ENCODE measurements at regions not wholly inside any gene's neighbourhood (a gene's known extent, or its start where the extent isn't known, plus 50 kb on each side); places are given as distances from the start of the nearest gene placed in this dataset.
"Not testable (repeated sequence)": the region's sequence is repeated elsewhere in the genome, so short reads cannot be mapped to it uniquely, and the experiment has no call there.

DNA sequence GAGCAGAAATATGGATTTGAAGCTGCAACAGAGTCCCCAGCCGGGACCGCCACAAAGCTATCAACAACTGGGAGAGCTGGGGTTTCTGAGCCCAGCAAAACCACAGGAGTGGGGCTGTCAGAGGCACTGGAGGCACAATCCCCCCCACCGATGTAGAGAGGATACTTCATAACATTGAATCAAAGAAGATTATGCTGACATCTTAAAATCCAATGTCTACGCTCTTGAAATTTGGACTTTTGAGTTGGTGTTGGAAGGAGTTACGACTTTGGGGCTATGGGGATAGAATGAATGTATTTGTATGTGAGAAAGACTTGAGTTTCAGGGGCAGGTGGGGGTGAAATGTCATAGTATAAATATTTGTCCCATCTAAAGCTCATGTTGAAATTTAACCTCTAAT, 1121.6 kb upstream of the CDH8 start:
- no peak for DNase-seq (ENCODE audit: low read depth in 2 of 2)

DNA sequence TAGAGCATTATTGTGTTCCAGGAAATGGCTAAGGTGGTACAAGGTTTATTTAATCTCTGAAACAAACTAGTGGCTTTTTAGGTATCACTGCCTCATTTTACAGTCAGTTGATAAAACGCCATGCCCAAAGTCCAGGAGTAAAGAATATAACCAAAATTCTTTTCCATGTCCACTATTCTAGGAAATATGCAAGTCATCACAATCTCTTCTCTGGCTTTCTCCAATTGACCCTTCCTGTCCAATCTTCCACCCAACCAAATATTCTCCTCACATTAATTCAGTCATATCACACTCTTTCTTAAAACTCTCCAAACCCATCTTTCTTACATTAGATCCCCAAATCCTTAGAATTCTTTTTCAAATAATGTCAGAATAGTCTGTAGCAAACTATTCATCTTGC, 1110.0 kb upstream of the CDH8 start:
- no peak for DNase-seq (ENCODE audit: low read depth in 2 of 2)

DNA sequence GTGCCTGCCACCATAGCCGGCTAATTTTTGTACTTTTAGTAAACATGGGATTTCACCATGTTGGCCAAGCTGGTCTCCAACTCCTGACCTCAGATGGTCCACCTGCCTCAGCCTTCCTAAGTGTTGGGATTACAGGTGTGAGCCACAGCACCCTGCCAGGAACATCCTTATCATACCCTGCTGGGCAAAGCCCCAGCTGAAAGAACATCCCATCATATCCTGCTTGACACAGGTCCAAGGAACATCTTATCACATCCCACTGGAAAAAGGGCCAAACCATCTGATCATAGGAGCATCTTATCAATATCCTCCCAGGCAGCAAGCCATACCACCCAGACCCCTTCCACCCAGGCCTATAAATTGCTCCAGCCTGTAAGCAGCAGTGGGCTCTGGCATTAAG, 1109.2 kb upstream of the CDH8 start:
- no peak for DNase-seq (ENCODE audit: low read depth in 2 of 2)

DNA sequence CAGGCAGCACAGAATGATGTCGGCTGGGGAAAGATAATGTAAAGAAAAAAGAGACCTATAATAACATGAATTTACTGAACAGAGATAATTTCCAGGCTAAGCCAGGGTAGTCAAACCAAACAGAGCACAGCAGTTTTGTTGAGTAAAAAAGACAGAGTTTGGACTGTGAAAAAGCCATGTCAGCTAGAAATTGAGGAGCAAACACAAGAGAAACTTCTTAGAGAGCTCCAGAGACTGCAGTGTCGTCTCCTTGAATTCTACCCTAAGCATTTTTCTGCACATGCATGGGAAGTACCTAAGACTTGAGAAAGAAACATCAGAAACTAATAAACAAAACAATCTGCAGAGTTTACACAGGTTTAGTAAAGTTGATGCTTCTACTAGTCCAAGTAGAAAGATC, 1098.8 kb upstream of the CDH8 start:
- no peak for DNase-seq (ENCODE audit: low read depth in 2 of 2)

DNA sequence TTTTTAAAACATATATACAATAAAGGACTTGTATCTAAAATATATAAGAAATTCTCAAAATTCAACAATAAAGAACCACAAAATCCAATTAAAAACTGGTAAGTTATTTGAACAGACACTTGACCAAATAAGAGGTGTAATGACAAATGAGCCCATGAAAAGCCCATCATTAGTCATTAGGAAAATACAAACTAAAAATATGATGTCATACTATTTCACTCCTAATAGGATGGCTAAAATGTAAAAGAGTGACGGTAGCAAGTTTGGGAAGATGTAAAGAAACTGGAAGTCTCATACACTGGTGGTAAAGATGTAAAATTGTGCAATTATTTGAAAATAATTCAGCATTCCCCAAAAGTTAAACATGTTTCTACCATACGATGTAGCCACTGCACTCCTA, 1095.3 kb upstream of the CDH8 start:
- DNase-seq (ENCODE audit: low read depth in 2 of 2) = no peak

- DNase-seq (ENCODE audit: low read depth in 2 of 2) = no peak
These were observed 1094.7 kb upstream of the CDH8 start for GRCh38 chr16:63130942-63131341.

- DNase-seq (ENCODE audit: low read depth in 2 of 2) = no peak
These were observed 1093.3 kb upstream of the CDH8 start for GRCh38 chr16:63129411-63130125.

DNA sequence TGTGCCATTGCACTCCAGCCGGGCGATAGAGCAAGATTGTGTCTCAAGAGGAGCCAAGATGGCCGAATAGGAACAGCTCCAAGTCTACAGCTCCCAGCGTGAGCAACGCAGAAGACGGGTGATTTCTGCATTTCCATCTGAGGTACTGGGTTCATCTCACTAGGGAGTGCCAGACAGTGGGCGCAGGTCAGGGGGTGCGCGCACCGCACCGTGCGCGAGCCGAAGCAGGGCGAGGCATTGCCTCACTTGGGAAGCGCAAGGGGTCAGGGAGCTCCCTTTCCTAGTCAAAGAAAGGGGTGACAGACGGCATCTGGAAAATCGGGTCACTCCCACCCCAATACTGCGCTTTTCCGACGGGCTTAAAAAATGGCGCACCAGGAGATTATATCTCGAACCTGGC, 1083.7 kb upstream of the CDH8 start:
- not testable (repeated sequence) for DNase-seq (ENCODE audit: low read depth in 2 of 2)

DNA sequence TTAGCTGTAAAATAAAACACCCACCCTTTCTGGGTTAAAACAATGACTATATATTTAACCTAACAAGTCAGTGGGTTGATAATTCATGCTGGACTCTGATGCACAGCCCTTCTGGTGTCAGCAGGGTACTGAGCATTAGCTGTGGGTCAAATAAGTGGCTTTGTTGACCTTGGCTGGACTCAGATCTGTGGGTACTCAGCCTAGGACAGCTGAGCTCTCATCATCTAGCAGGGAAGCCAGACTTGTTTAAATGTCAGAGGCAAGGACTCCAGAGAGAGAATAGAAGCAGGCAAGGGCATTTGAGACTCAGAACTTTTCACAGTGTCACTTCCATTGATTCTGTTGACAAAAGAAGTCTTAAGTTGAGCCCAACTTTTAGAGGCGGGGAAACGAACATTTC, 1063.8 kb upstream of the CDH8 start:
- no peak for DNase-seq (ENCODE audit: low read depth in 2 of 2)

- DNase-seq (ENCODE audit: low read depth in 2 of 2) = no peak
These were observed 1060.6 kb upstream of the CDH8 start for GRCh38 chr16:63096857-63097256.

GRCh38 chr16:63092736-63093135, 1056.5 kb upstream of the CDH8 start:
- DNase-seq (ENCODE audit: low read depth in 2 of 2) = no peak

DNA sequence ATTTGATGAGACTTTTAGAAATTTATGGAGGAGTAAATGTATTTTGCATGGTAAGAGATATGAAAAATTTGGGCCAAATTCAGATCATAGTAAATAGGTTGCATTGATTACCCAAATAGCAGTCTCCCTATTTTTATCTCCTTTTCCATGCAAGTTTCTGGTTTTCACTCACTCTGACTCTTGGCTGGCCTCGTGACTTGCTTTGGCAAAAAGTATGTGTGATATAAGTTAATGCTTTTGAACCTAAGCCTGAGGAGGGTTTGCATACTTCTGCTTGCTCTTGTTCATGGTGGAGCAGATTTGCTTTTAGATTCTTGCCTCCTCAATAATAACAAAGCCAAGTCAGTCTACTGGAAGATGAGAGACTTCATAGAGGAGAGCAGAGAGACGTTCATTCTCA, 1045.9 kb upstream of the CDH8 start:
- no peak for DNase-seq (ENCODE audit: low read depth in 2 of 2)

GRCh38 chr16:63080746-63081145, 1044.5 kb upstream of the CDH8 start:
- DNase-seq (ENCODE audit: low read depth in 2 of 2) = no peak

DNA sequence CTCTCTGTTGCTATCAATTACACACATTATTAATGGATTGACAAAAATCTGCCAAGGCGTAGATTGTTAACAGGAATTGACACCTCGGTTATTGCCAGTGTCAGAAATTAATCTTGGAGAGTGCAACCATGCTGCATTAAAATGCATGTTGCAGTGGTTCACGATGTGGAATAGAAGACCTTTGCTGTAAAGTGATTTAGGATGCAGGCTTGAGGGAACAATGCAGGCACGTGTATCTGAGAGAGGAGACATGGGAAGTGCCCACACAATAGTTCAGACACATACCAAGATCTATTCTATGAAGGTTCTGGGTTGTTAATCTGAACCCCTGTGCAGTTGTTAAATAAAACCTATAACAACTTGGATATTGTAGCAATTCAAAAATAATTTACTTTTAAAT, 1032.8 kb upstream of the CDH8 start:
- no peak for DNase-seq (ENCODE audit: low read depth in 2 of 2)

DNA sequence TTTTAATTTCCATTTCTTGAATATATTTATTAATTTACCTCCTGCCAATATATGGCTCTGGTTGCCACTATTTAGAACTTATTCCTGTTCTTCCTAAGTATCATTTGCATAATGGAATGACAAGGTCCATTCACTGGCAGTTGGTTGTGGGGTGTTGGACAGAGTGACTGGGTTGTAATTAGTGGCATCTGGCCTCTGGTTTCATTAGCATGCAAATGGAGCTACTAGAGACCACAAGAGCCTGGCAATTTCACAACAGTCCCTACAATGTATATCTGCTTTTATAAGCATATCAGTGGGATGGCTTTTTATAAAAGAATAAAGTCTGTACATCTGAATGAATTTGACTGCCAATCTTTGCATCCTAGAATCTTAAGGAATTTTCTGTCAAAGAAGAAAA, 1030.9 kb upstream of the CDH8 start:
- DNase-seq (ENCODE audit: low read depth in 2 of 2) = no peak

DNA sequence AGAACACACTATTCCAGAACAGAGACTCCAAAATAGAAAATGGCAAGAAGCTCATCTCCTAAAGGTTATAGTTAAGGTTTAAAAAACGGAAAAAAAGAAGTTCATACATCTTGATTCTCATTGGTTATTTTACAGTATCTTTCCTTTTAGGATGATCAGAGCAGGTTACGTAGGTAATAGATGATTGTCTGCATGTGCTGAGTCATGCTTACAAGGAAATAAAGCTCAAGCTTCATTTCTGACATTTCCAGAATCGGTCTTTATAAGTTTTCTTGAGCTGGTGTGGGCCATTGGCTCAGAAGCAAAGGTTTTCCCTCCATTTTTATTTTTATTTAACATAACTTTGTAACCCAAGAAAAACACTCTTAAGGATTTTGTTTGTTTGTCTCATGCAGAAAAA, 1030.3 kb upstream of the CDH8 start:
- DNase-seq (ENCODE audit: low read depth in 2 of 2) = no peak

- DNase-seq (ENCODE audit: low read depth in 2 of 2) = no peak
These were observed 1025.1 kb upstream of the CDH8 start for GRCh38 chr16:63061319-63061718.

DNA sequence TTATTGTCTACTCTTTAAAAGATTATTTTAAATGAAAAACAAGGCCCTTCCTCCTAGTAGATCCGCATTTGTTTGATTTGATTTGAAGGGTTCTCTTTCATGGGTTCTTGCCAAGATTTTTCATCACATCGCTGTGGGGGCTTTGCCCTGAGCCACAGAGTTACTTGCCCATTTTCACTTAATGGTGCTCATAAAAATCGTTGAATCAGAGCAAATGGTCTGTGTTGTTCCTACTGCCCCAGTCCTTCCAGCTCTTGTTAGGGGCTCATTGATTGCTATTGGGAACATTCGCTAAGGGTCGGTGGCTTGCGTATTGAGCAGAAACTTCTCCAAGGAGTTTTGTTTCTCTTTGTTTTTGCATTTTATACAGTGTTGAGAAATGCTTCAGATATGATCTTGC, 1023.4 kb upstream of the CDH8 start:
- no peak for DNase-seq (ENCODE audit: low read depth in 2 of 2)

DNA sequence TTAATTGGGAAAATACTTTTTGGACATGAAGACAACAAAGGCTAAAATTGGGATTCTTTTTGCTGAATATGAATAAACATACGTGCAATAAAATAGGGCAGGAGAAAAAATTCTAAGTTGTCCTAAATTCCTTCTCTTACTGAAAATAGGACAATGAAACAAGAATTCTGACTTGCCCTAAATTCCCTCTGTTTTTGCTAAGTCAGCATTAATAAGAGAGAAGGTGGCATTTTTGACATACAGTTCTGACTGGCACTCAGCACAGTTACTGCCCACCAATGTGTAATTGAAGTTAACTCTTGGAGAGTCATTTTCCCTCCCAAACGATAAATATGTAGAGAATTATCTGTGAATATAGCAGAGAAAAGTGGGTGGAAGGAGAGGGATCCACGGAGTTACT, 1021.1 kb upstream of the CDH8 start:
- no peak for DNase-seq (ENCODE audit: low read depth in 2 of 2)

- no peak for DNase-seq (ENCODE audit: low read depth in 2 of 2)
These were observed 1014.2 kb upstream of the CDH8 start for GRCh38 chr16:63050391-63050790.

- no peak for DNase-seq (ENCODE audit: low read depth in 2 of 2)
These were observed 1002.3 kb upstream of the CDH8 start for GRCh38 chr16:63038397-63039106.

DNA sequence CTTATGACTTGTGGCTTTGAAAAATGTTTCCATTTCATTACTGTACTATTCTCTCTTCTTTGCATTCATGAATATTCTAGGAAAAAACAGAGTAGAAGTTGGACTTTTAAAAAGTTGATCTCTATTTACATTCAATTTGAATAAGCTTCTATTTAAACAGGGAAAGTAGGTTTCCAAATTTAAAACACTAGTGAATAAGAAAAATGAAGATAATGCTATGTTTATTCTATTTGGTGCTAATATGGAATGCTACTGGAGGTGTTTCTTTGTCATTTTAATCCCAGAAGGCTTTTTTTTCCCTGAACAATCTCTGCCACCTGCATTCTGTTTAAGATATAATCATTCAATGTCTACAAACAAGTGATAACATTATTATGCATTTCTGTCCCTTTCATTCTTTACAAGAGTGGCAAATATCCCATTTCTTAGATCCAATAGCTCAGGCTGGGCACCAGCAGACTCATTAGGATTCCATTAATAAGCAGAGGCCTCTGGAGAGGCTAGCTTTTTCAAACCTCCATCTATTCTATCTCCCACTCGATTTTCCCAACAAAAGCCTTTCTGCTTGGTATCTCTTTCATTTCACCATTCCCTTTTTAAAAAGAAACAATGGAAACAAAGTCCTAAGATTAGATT, 1001.6 kb upstream of the CDH8 start:
- no peak for DNase-seq (ENCODE audit: low read depth in 2 of 2)

- DNase-seq (ENCODE audit: low read depth in 2 of 2) = no peak
These were observed 982.5 kb upstream of the CDH8 start for GRCh38 chr16:63018581-63019223.
